Endodermal cell (in vitro differentiated cells): ENCODE measurements at regions not wholly inside any gene's neighbourhood (a gene's known extent, or its start where the extent isn't known, plus 50 kb on each side); places are given as distances from the start of the nearest gene placed in this dataset.
A peak's percentile ranks its signal among the peaks of the same experiment; 100 is the strongest.

Source experiments
- DNase-seq: peaks from one replicate; pipeline ENCODE4 v3.0.0-alpha.2; 2017
- H3K27ac ChIP-seq: 2 replicates; pipeline ENCODE4 v1.5.1; 2013; ENCODE audit warnings: mild to moderate bottlenecking, low read depth, low read length, moderate library complexity
- H3K27me3 ChIP-seq: 2 replicates; pipeline ENCODE4 v1.6.1; 2013; ENCODE audit warnings: mild to moderate bottlenecking, low read length, moderate library complexity; ENCODE audit not compliant: insufficient read depth, control insufficient read depth, poor library complexity, severe bottlenecking
- H3K36me3 ChIP-seq: 2 replicates; pipeline ENCODE4 v1.7.0; 2013; ENCODE audit warnings: mild to moderate bottlenecking, low read length, moderate library complexity; ENCODE audit not compliant: control insufficient read depth, insufficient read depth
- H3K4me1 ChIP-seq: one replicate; pipeline ENCODE4 v1.7.0; 2013; ENCODE audit warnings: low read length; ENCODE audit not compliant: control insufficient read depth, insufficient read depth
- H3K4me3 ChIP-seq: 2 replicates; pipeline ENCODE4 v1.5.1; 2013; ENCODE audit warnings: mild to moderate bottlenecking, low read length, moderate library complexity
- H3K9ac ChIP-seq: 2 replicates; pipeline ENCODE4 v1.6.1; 2013; ENCODE audit warnings: mild to moderate bottlenecking, low read length, moderate library complexity; ENCODE audit not compliant: poor library complexity, severe bottlenecking; ENCODE audit errors: extremely low read depth
- H3K9me3 ChIP-seq: 2 replicates; pipeline ENCODE4 v1.6.1; 2013; ENCODE audit warnings: mild to moderate bottlenecking, low read length, moderate library complexity; ENCODE audit not compliant: control insufficient read depth
- H3K27ac Mint-ChIP-seq: 2 replicates; pipeline ENCODE4 v1.8.0; 2020; ENCODE audit warnings: mixed read lengths
- H3K27me3 Mint-ChIP-seq: 2 replicates; pipeline ENCODE4 v1.8.0; 2021; ENCODE audit warnings: mild to moderate bottlenecking, mixed read lengths; ENCODE audit not compliant: insufficient read depth
- H3K36me3 Mint-ChIP-seq: 2 replicates; pipeline ENCODE4 v1.8.0; 2020; ENCODE audit warnings: low read depth, mixed read lengths
- H3K4me1 Mint-ChIP-seq: 2 replicates; pipeline ENCODE4 v1.8.0; 2020; ENCODE audit warnings: mixed read lengths
- H3K4me3 Mint-ChIP-seq: 2 replicates; pipeline ENCODE4 v1.8.0; 2020; ENCODE audit warnings: mild to moderate bottlenecking, moderate library complexity, mixed read lengths
- H3K9me3 Mint-ChIP-seq: 2 replicates; pipeline ENCODE4 v1.8.0; 2020; ENCODE audit warnings: mild to moderate bottlenecking, mixed read lengths
- WGBS, 2 experiments: methylation state at CpG; one replicate each; pipeline versions ENCODE4 v1.1.5 to v1.1.7; 2013; ENCODE audit warnings: missing lambda C conversion rate in 2 of 2, mixed read lengths in 1 of 2; ENCODE audit not compliant: insufficient coverage in 1 of 2, insufficient read length in 1 of 2; 5-methylcytosine and 5-hydroxymethylcytosine counted together
- TF ChIP-seq, protein P1 (sequence below): fragments of 200-600 bp; sonication (generic); conservative IDR thresholded peaks from 2 replicates; pipeline ENCODE4 v1.5.0; 2021; ENCODE audit warnings: antibody characterized with exemption, mild to moderate bottlenecking

DNA sequence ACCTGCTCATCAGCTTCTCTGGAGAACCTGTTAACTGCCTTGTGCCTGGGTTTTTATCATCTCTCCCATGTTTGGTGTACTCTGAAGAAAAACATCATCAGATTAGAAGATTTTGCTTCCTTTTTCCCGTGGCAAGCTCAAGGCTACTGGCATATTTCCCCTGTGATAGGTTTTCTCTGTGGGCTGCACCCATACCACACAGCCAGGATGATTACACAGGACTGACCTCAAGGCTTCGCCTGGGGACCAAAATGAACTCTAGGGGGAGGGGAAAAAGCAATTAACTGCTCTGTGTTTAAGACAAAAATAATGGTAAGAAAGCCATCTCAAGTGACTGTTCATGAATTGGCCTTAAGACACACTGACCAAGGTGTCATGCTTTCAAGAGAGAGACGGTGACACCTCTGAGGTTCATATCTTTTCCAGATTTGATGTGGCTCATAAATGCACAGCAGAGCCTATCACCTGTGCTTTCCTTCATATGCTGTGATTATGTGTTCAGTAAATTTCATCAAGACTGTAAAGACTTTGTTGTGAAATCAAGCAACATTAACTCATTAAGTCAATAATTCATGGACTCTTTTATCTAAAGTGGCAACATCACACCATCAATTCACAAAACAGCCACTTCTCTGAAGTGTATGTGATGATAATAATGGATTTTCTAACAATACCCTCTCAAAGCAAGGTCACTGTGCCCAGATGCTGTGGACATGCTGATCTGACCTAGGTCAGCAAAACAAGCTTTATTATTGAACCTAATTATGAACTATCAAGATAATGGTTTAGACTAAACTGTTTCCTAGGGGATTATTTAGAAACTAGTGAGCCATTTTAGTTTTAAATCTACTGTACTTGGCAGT, 427.9 kb downstream of the WDR72 start:
- Mint-ChIP-seq H3K36me3 (no peaks in the 10 kb centered on the region), H3K27ac (no peak overlapping the region), H3K9me3 (no peaks in the 10 kb centered on the region), H3K4me3 (no peak overlapping the region), H3K4me1 (no peaks in the 10 kb centered on the region), H3K27me3 (no peaks in the 10 kb centered on the region)
- Histone ChIP-seq H3K4me3 (no peak overlapping the region), H3K4me1 (no peaks in the 10 kb centered on the region), H3K36me3 (no peaks in the 10 kb centered on the region), H3K27ac (no peak overlapping the region), H3K9me3 (no peaks in the 10 kb centered on the region), H3K27me3 (no peaks in the 10 kb centered on the region), H3K9ac (no peak overlapping the region)
- TF ChIP-seq, protein P1, sequence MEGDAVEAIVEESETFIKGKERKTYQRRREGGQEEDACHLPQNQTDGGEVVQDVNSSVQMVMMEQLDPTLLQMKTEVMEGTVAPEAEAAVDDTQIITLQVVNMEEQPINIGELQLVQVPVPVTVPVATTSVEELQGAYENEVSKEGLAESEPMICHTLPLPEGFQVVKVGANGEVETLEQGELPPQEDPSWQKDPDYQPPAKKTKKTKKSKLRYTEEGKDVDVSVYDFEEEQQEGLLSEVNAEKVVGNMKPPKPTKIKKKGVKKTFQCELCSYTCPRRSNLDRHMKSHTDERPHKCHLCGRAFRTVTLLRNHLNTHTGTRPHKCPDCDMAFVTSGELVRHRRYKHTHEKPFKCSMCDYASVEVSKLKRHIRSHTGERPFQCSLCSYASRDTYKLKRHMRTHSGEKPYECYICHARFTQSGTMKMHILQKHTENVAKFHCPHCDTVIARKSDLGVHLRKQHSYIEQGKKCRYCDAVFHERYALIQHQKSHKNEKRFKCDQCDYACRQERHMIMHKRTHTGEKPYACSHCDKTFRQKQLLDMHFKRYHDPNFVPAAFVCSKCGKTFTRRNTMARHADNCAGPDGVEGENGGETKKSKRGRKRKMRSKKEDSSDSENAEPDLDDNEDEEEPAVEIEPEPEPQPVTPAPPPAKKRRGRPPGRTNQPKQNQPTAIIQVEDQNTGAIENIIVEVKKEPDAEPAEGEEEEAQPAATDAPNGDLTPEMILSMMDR = no peak
- no peak for DNase-seq
- 83 to 92% methylated on average over 1 to 3 of the region's 3 CpGs for WGBS, 2 experiments

DNA sequence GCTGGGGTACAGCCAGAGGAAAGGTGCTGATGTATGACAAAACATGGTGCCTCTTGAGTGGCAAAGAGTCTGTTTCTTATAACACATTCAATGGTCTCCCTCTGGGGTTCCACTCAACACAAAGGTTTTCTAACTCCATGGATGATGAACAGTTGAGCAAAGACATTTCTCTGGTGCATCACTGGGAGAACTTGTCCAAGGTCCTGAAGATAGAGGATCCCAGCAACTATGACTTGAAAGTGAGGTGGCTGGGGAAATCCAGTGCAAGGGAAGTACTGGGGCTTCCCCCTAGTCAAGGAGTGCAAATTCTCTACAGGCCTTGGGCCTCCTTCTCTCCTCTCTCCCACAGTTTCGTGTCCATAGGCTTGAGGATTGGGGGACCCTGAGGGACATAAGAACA, 431.1 kb downstream of the WDR72 start:
- H3K4me3 ChIP-seq = no peak overlapping the region
- no peak overlapping the region for H3K27ac ChIP-seq
- H3K36me3 ChIP-seq = no peaks in the 10 kb centered on the region
- H3K9me3 ChIP-seq = no peaks in the 10 kb centered on the region
- no peaks in the 10 kb centered on the region for H3K27me3 Mint-ChIP-seq
- no peaks in the 10 kb centered on the region for H3K4me1 ChIP-seq
- H3K27me3 ChIP-seq = no peaks in the 10 kb centered on the region
- H3K9ac ChIP-seq = no peak overlapping the region
- DNase-seq = peak; percentile 62
- H3K9me3 Mint-ChIP-seq = no peaks in the 10 kb centered on the region
- H3K4me3 Mint-ChIP-seq = no peak overlapping the region
- TF ChIP-seq, protein P1 = no peak
- 73% methylated on average over 1 of the region's 1 CpG; no CpG with 5 or more reads in 1 of the 2 experiments for WGBS, 2 experiments
- H3K4me1 Mint-ChIP-seq = peaks cover 2% of the 10 kb centered on the region
- H3K36me3 Mint-ChIP-seq = no peaks in the 10 kb centered on the region
- no peak overlapping the region for H3K27ac Mint-ChIP-seq

DNA sequence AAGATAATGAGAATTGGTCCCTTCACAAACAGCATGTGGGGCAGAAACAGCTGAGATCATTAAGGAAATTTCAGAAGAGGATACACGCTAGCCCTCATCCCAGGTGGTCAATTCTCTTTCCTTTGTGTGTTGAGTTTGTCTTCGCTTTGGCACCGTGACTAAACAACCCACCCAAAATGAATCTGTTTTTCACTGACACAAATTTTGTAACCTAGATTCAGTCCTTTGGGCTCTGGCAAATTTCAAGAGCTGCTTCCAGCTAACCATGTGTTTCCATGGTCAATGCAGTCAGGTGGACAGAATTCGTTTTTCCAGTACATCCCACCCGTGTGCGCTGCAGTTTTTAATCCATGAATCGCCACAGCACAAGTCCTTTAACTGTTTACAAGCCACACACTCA, 435.4 kb downstream of the WDR72 start:
- no peaks in the 10 kb centered on the region for H3K36me3 ChIP-seq

More for the DNA sequence above, 435.4 kb downstream of the WDR72 start:
- Histone ChIP-seq H3K27ac (no peak overlapping the region), H3K9me3 (no peaks in the 10 kb centered on the region), H3K27me3 (no peaks in the 10 kb centered on the region), H3K4me1 (no peaks in the 10 kb centered on the region), H3K9ac (no peak overlapping the region), H3K4me3 (no peak overlapping the region)
- TF ChIP-seq, protein P1 = no peak
- H3K27ac Mint-ChIP-seq = no peak overlapping the region
- H3K4me1 Mint-ChIP-seq = peaks cover 4% of the 10 kb centered on the region
- H3K27me3 Mint-ChIP-seq = no peaks in the 10 kb centered on the region
- H3K9me3 Mint-ChIP-seq = no peaks in the 10 kb centered on the region
- 91 to 93% methylated on average over 5 to 7 of the region's 7 CpGs for WGBS, 2 experiments
- H3K4me3 Mint-ChIP-seq = no peak overlapping the region
- no peaks in the 10 kb centered on the region for H3K36me3 Mint-ChIP-seq
- DNase-seq = no peak
